ENCODE measurements at regions not wholly inside any gene's neighbourhood (a gene's known extent, or its start where the extent isn't known, plus 50 kb on each side); places are given as distances from the start of the nearest gene placed in this dataset.
"Not testable (repeated sequence)": the region's sequence is repeated elsewhere in the genome, so short reads cannot be mapped to it uniquely, and the experiment has no call there.

- 50% methylated on average over 8 of the region's 9 CpGs for WGBS (ENCODE audit: insufficient coverage)
- H3K36me3 Mint-ChIP-seq: no peaks in the 10 kb centered on the region
- ChIA-PET CTCF (interaction anchor here in 1 of 2 donors (0.6 kb wide), 1 partner anchor 50 kb away, joined by 3 read pairs; no protein-coding TSS in a partner anchor), POLR2A (interaction anchor here in 1 of 2 donors (0.6 kb wide), 1 partner anchor 23 kb away, joined by 3 read pairs; no protein-coding TSS in a partner anchor)
- H3K36me3 ChIP-seq (ENCODE audit: control insufficient read depth in 2 of 2, extremely low read depth in 1 of 2, insufficient read depth in 1 of 2, low read length in 1 of 2): no peaks in the 10 kb centered on the region
- no peaks in the 10 kb centered on the region for H3K27me3 ChIP-seq (replicated peaks in 1 of 2; ENCODE audit: control insufficient read depth in 2 of 2, extremely low read depth in 1 of 2, insufficient read depth in 2 of 2, low read length in 1 of 2)
- ATAC-seq (replicated peaks in 1 of 4): peak in 2 of 4 experiments; percentile 23 to 27
- peaks cover 20 to 33% (median 27%) of the 10 kb centered on the region in 3 donors for H3K4me1 Mint-ChIP-seq
- no peak overlapping the region for H3K4me3 Mint-ChIP-seq
- no peaks in the 10 kb centered on the region for H3K9me3 ChIP-seq
- DNase-seq: peak in 3 of 35 experiments; percentile 2 to 11 (median 6)
- H3K27ac ChIP-seq (ENCODE audit: low read length): no peak overlapping the region
- no peaks in the 10 kb centered on the region for H3K27me3 Mint-ChIP-seq
- peaks cover 0 to 3% of the 10 kb centered on the region in 2 experiments for H3K4me1 ChIP-seq (ENCODE audit: control insufficient read depth in 1 of 2, extremely low read depth in 1 of 2, insufficient read depth in 2 of 2, low read length in 2 of 2)
- H3K4me3 ChIP-seq (ENCODE audit: control insufficient read depth in 1 of 2, extremely low read depth in 1 of 2, low read length in 1 of 2): no peak overlapping the region
- H3K27ac Mint-ChIP-seq: no peak overlapping the region
- peaks cover 0 to 10% (median 0%) of the 10 kb centered on the region in 3 donors for H3K9me3 Mint-ChIP-seq
Observed at GRCh38 chr9:31210978-31211570, 1173.4 kb upstream of the ACO1 start.

GRCh38 chr9:31229976-31230375 lies 1154.5 kb upstream of the ACO1 start:
- CTCF ChIA-PET; H3K4me3 ChIP-seq (ENCODE audit: control insufficient read depth in 1 of 2, extremely low read depth in 1 of 2, low read length in 1 of 2); H3K27ac ChIP-seq (ENCODE audit: low read length); H3K27me3 Mint-ChIP-seq; H3K4me3 Mint-ChIP-seq; H3K4me1 ChIP-seq (ENCODE audit: control insufficient read depth in 1 of 2, extremely low read depth in 1 of 2, insufficient read depth in 2 of 2, low read length in 2 of 2); H3K9me3 ChIP-seq; H3K4me1 Mint-ChIP-seq; DNase-seq; POLR2A ChIA-PET; ATAC-seq (replicated peaks in 1 of 4); H3K27me3 ChIP-seq (replicated peaks in 1 of 2; ENCODE audit: control insufficient read depth in 2 of 2, extremely low read depth in 1 of 2, insufficient read depth in 2 of 2, low read length in 1 of 2); H3K27ac Mint-ChIP-seq; H3K36me3 Mint-ChIP-seq; H3K36me3 ChIP-seq (ENCODE audit: control insufficient read depth in 2 of 2, extremely low read depth in 1 of 2, insufficient read depth in 1 of 2, low read length in 1 of 2): not testable (repeated sequence)
- peaks cover 5 to 20% (median 16%) of the 10 kb centered on the region in 3 donors for H3K9me3 Mint-ChIP-seq
- WGBS (ENCODE audit: insufficient coverage): 53% methylated on average over 2 of the region's 4 CpGs

GRCh38 chr9:31232485-31232884 lies 1152.0 kb upstream of the ACO1 start:
- Mint-ChIP-seq H3K4me3 (no peak overlapping the region), H3K36me3 (peaks cover 5% of the 10 kb centered on the region), H3K9me3 (peaks cover 5 to 16% (median 10%) of the 10 kb centered on the region in 3 donors), H3K27me3 (no peaks in the 10 kb centered on the region), H3K4me1 (peaks cover 12 to 19% (median 13%) of the 10 kb centered on the region in 3 donors), H3K27ac (no peak overlapping the region)
- Histone ChIP-seq H3K27me3 (replicated peaks in 1 of 2; ENCODE audit: control insufficient read depth in 2 of 2, extremely low read depth in 1 of 2, insufficient read depth in 2 of 2, low read length in 1 of 2) (no peaks in the 10 kb centered on the region), H3K4me1 (ENCODE audit: control insufficient read depth in 1 of 2, extremely low read depth in 1 of 2, insufficient read depth in 2 of 2, low read length in 2 of 2) (peaks cover 0 to 5% of the 10 kb centered on the region in 2 experiments), H3K9me3 (no peaks in the 10 kb centered on the region), H3K4me3 (ENCODE audit: control insufficient read depth in 1 of 2, extremely low read depth in 1 of 2, low read length in 1 of 2) (no peak overlapping the region), H3K27ac (ENCODE audit: low read length) (no peak overlapping the region), H3K36me3 (ENCODE audit: control insufficient read depth in 2 of 2, extremely low read depth in 1 of 2, insufficient read depth in 1 of 2, low read length in 1 of 2) (no peaks in the 10 kb centered on the region)
- CTCF ChIA-PET: no interaction called here
- POLR2A ChIA-PET: no interaction called here
- no peak for DNase-seq
- WGBS (ENCODE audit: insufficient coverage): no CpG with 5 or more reads among the region's 3 CpGs
- ATAC-seq (replicated peaks in 1 of 4): no peak

GRCh38 chr9:31236344-31236743 lies 1148.1 kb upstream of the ACO1 start:
- H3K9me3 ChIP-seq: no peaks in the 10 kb centered on the region
- no peaks in the 10 kb centered on the region for H3K36me3 Mint-ChIP-seq
- H3K4me1 ChIP-seq (ENCODE audit: control insufficient read depth in 1 of 2, extremely low read depth in 1 of 2, insufficient read depth in 2 of 2, low read length in 2 of 2): peaks cover 0 to 5% of the 10 kb centered on the region in 2 experiments
- DNase-seq (no peak), ATAC-seq (replicated peaks in 1 of 4) (no peak)
- ChIA-PET POLR2A (no interaction called here), CTCF (no interaction called here)
- H3K36me3 ChIP-seq (ENCODE audit: control insufficient read depth in 2 of 2, extremely low read depth in 1 of 2, insufficient read depth in 1 of 2, low read length in 1 of 2): no peaks in the 10 kb centered on the region
- H3K4me1 Mint-ChIP-seq: peaks cover 20 to 28% (median 21%) of the 10 kb centered on the region in 3 donors
- no peak overlapping the region for H3K4me3 Mint-ChIP-seq
- no CpG with 5 or more reads among the region's 2 CpGs for WGBS (ENCODE audit: insufficient coverage)
- no peaks in the 10 kb centered on the region for H3K27me3 Mint-ChIP-seq
- no peaks in the 10 kb centered on the region for H3K27me3 ChIP-seq (replicated peaks in 1 of 2; ENCODE audit: control insufficient read depth in 2 of 2, extremely low read depth in 1 of 2, insufficient read depth in 2 of 2, low read length in 1 of 2)
- no peak overlapping the region for H3K27ac ChIP-seq (ENCODE audit: low read length)
- H3K9me3 Mint-ChIP-seq: no peaks in the 10 kb centered on the region
- H3K4me3 ChIP-seq (ENCODE audit: control insufficient read depth in 1 of 2, extremely low read depth in 1 of 2, low read length in 1 of 2): no peak overlapping the region
- no peak overlapping the region for H3K27ac Mint-ChIP-seq

GRCh38 chr9:31243386-31243785 lies 1141.1 kb upstream of the ACO1 start:
- Histone ChIP-seq H3K27me3 (replicated peaks in 1 of 2; ENCODE audit: control insufficient read depth in 2 of 2, extremely low read depth in 1 of 2, insufficient read depth in 2 of 2, low read length in 1 of 2) (no peaks in the 10 kb centered on the region), H3K4me1 (ENCODE audit: control insufficient read depth in 1 of 2, extremely low read depth in 1 of 2, insufficient read depth in 2 of 2, low read length in 2 of 2) (no peaks in the 10 kb centered on the region), H3K27ac (ENCODE audit: low read length) (no peak overlapping the region), H3K4me3 (ENCODE audit: control insufficient read depth in 1 of 2, extremely low read depth in 1 of 2, low read length in 1 of 2) (no peak overlapping the region), H3K9me3 (no peaks in the 10 kb centered on the region), H3K36me3 (ENCODE audit: control insufficient read depth in 2 of 2, extremely low read depth in 1 of 2, insufficient read depth in 1 of 2, low read length in 1 of 2) (no peaks in the 10 kb centered on the region)
- Mint-ChIP-seq H3K9me3 (no peaks in the 10 kb centered on the region), H3K4me1 (peaks cover under 1 to 8% (median 8%) of the 10 kb centered on the region in 3 donors), H3K27me3 (no peaks in the 10 kb centered on the region), H3K27ac (peak overlapping the region in 1 of 2 donors; percentile 40), H3K4me3 (no peak overlapping the region), H3K36me3 (no peaks in the 10 kb centered on the region)
- no CpG with 5 or more reads among the region's 1 CpG for WGBS (ENCODE audit: insufficient coverage)
- DNase-seq (no peak), ATAC-seq (replicated peaks in 1 of 4) (no peak)
- ChIA-PET POLR2A (interaction anchor here in 1 of 2 donors (0.8 kb wide), 1 partner anchor 44 kb away, joined by 3 read pairs; no protein-coding TSS in a partner anchor), CTCF (interaction anchor here in 1 of 2 donors (0.8 kb wide), 1 partner anchor 418 kb away, joined by 3 read pairs; no protein-coding TSS in a partner anchor)

GRCh38 chr9:31248156-31248555 lies 1136.3 kb upstream of the ACO1 start:
- ATAC-seq (replicated peaks in 1 of 4) (no peak), DNase-seq (no peak)
- no peak overlapping the region for H3K4me3 Mint-ChIP-seq
- Histone ChIP-seq H3K27me3 (replicated peaks in 1 of 2; ENCODE audit: control insufficient read depth in 2 of 2, extremely low read depth in 1 of 2, insufficient read depth in 2 of 2, low read length in 1 of 2) (no peaks in the 10 kb centered on the region), H3K36me3 (ENCODE audit: control insufficient read depth in 2 of 2, extremely low read depth in 1 of 2, insufficient read depth in 1 of 2, low read length in 1 of 2) (no peaks in the 10 kb centered on the region), H3K4me3 (ENCODE audit: control insufficient read depth in 1 of 2, extremely low read depth in 1 of 2, low read length in 1 of 2) (no peak overlapping the region), H3K27ac (ENCODE audit: low read length) (no peak overlapping the region), H3K4me1 (ENCODE audit: control insufficient read depth in 1 of 2, extremely low read depth in 1 of 2, insufficient read depth in 2 of 2, low read length in 2 of 2) (no peaks in the 10 kb centered on the region), H3K9me3 (no peaks in the 10 kb centered on the region)
- peaks cover 0 to 8% (median 6%) of the 10 kb centered on the region in 3 donors for H3K4me1 Mint-ChIP-seq
- ChIA-PET POLR2A (interaction anchor here in 1 of 2 donors (0.6 kb wide), 1 partner anchor 17 kb away, joined by 3 read pairs; no protein-coding TSS in a partner anchor), CTCF (no interaction called here)
- no CpG with 5 or more reads among the region's 1 CpG for WGBS (ENCODE audit: insufficient coverage)
- peaks cover 0 to 3% of the 10 kb centered on the region in 2 donors for H3K27me3 Mint-ChIP-seq
- H3K9me3 Mint-ChIP-seq: no peaks in the 10 kb centered on the region
- no peaks in the 10 kb centered on the region for H3K36me3 Mint-ChIP-seq
- H3K27ac Mint-ChIP-seq: no peak overlapping the region

Data from T-cell (primary cell).